ENCODE measurements at regions not wholly inside any gene's neighbourhood (a gene's known extent, or its start where the extent isn't known, plus 50 kb on each side); places are given as distances from the start of the nearest gene placed in this dataset.

DNA sequence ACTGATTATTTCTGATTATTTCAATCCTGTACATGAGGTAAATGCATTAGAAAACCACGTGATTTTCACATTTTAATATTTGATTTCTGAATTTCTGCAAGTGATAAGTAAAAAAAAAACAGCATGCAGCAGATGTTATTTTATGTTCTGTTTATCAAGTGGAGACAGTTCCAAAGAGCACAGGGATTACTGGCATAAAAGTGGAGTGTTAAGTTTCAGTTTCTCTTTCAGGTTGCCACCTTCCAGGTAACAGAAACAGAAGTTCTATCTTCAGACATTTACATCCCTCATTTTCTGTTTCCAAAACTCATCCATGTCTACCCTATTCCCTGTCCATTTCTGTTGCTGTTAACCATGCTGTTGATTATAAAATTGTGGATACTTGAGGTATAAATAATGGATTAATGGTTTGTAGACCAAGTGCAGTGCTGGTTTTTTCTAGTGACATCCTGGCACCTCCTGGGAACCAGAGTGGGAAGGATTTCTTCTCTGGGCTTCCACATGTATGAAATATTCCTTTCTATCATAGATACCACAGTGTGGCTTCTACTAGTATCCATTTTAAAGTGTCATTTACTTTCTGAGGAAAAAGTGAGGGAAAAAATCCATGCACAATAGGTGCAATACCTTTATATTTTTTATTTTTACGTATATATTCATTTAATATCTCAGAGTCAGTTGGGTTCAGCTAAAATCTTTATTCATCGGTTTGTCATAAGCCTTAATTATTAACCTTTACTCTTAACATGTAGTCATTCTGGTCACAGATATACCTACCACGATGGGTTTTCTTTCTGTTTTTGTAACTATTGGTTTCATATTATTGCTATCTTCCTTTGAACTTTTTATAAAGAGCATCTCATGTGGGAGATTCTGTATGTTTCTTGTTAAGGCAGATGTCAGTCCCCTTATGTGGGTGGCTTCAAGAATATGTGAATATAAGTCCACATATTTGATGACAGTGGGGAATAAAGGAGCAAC lies 1010.0 kb downstream of the SQOR start:
- H3F3A ChIP-seq (ENCODE audit: insufficient read depth, low read length), result no peaks in the 10 kb centered on the region
- TF ChIP-seq CTCF (IDR thresholded peaks at IDR 0.05; ENCODE audit: low read length), result no peak
- TF ChIP-seq EZH2 (IDR thresholded peaks at IDR 0.05; ENCODE audit: borderline replicate concordance, low read length), result no peak
- H3K27me3 ChIP-seq (ENCODE audit: insufficient read depth, low read length), result no peaks in the 10 kb centered on the region
- H3K9me2 ChIP-seq (ENCODE audit: low read depth, low read length), result no peaks in the 10 kb centered on the region
- H3K36me3 ChIP-seq (ENCODE audit: insufficient read depth, low read length), result no peaks in the 10 kb centered on the region
- no peak overlapping the region for H3K27ac ChIP-seq (ENCODE audit: low read depth, low read length, poor library complexity, severe bottlenecking)
- no peaks in the 10 kb centered on the region for H3K79me2 ChIP-seq (ENCODE audit: insufficient read depth, low read length)
- no peaks in the 10 kb centered on the region for H4K20me1 ChIP-seq (ENCODE audit: insufficient read depth, low read length)
- H3K9me3 ChIP-seq (ENCODE audit: low read length), result no peaks in the 10 kb centered on the region
- no peak overlapping the region for H3K4me3 ChIP-seq (ENCODE audit: low read depth, low read length, poor library complexity, severe bottlenecking)
- no peaks in the 10 kb centered on the region for H3K4me1 ChIP-seq (ENCODE audit: insufficient read depth, low read length, severe bottlenecking)
- H3K4me2 ChIP-seq (ENCODE audit: low read length), result no peak overlapping the region
- no peak overlapping the region for H3K9ac ChIP-seq (ENCODE audit: low read length)
- no peak overlapping the region for H2AFZ ChIP-seq (ENCODE audit: low read length)

- Histone ChIP-seq H3K9ac (ENCODE audit: low read length) (no peak overlapping the region), H3K27ac (ENCODE audit: low read depth, low read length, poor library complexity, severe bottlenecking) (no peak overlapping the region)
Measured at GRCh38 chr15:46646490-46646889, 1011.7 kb downstream of the SQOR start.

DNA sequence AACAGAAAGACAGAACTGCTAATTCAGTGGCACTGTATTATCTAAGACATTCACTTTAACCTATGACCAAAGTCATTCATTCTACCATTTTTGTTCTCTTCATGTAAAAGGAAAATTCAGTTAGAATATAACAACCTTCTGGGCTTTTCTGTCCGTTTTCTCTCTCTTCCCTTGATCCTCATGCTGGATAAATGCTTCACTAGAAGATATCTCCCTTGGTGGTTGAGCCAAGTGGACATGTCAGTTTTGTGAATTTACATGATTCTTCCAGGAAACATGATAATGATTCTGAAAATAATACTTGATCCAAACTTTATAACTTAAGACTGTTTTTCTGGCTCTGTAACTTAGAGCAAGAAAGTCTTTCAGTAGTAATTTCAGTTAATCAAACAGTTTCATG lies 1012.2 kb downstream of the SQOR start:
- Histone ChIP-seq H3K27me3 (ENCODE audit: insufficient read depth, low read length) (no peaks in the 10 kb centered on the region), H3K4me1 (ENCODE audit: insufficient read depth, low read length, severe bottlenecking) (no peaks in the 10 kb centered on the region), H3K27ac (ENCODE audit: low read depth, low read length, poor library complexity, severe bottlenecking) (no peak overlapping the region), H3K36me3 (ENCODE audit: insufficient read depth, low read length) (no peaks in the 10 kb centered on the region), H3K4me2 (ENCODE audit: low read length) (no peak overlapping the region), H3K9me3 (ENCODE audit: low read length) (no peaks in the 10 kb centered on the region), H3F3A (ENCODE audit: insufficient read depth, low read length) (no peaks in the 10 kb centered on the region), H3K9ac (ENCODE audit: low read length) (no peak overlapping the region), H4K20me1 (ENCODE audit: insufficient read depth, low read length) (no peaks in the 10 kb centered on the region), H2AFZ (ENCODE audit: low read length) (no peak overlapping the region), H3K79me2 (ENCODE audit: insufficient read depth, low read length) (no peaks in the 10 kb centered on the region), H3K4me3 (ENCODE audit: low read depth, low read length, poor library complexity, severe bottlenecking) (no peak overlapping the region), H3K9me2 (ENCODE audit: low read depth, low read length) (no peaks in the 10 kb centered on the region)
- TF ChIP-seq EZH2 (IDR thresholded peaks at IDR 0.05; ENCODE audit: borderline replicate concordance, low read length), result no peak
- no peak for TF ChIP-seq CTCF (IDR thresholded peaks at IDR 0.05; ENCODE audit: low read length)

More at GRCh38 chr15:46646490-46646889, 1011.7 kb downstream of the SQOR start:
- no peak overlapping the region for H3K4me2 ChIP-seq (ENCODE audit: low read length)
- no peaks in the 10 kb centered on the region for H3K9me2 ChIP-seq (ENCODE audit: low read depth, low read length)
- no peaks in the 10 kb centered on the region for H3K9me3 ChIP-seq (ENCODE audit: low read length)
- no peaks in the 10 kb centered on the region for H3K4me1 ChIP-seq (ENCODE audit: insufficient read depth, low read length, severe bottlenecking)
- H3K36me3 ChIP-seq (ENCODE audit: insufficient read depth, low read length), result no peaks in the 10 kb centered on the region
- H3K4me3 ChIP-seq (ENCODE audit: low read depth, low read length, poor library complexity, severe bottlenecking), result no peak overlapping the region
- no peak overlapping the region for H2AFZ ChIP-seq (ENCODE audit: low read length)
- no peaks in the 10 kb centered on the region for H3K79me2 ChIP-seq (ENCODE audit: insufficient read depth, low read length)
- H3K27me3 ChIP-seq (ENCODE audit: insufficient read depth, low read length), result no peaks in the 10 kb centered on the region
- no peaks in the 10 kb centered on the region for H3F3A ChIP-seq (ENCODE audit: insufficient read depth, low read length)
- no peaks in the 10 kb centered on the region for H4K20me1 ChIP-seq (ENCODE audit: insufficient read depth, low read length)
- TF ChIP-seq EZH2 (IDR thresholded peaks at IDR 0.05; ENCODE audit: borderline replicate concordance, low read length), result no peak
- no peak for TF ChIP-seq CTCF (IDR thresholded peaks at IDR 0.05; ENCODE audit: low read length)
